HG03108 (cell line): ENCODE measurements at regions not wholly inside any gene's neighbourhood (a gene's known extent, or its start where the extent isn't known, plus 50 kb on each side); places are given as distances from the start of the nearest gene placed in this dataset.
"Not testable (repeated sequence)": the region's sequence is repeated elsewhere in the genome, so short reads cannot be mapped to it uniquely, and the experiment has no call there.

Experiments used
- ATAC-seq: cut with Tn5 transposase; IDR thresholded peaks from one replicate; pipeline ENCODE4 v1.9.1; 2021; ENCODE audit warnings: moderate library complexity; ENCODE audit not compliant: unreplicated experiment

DNA sequence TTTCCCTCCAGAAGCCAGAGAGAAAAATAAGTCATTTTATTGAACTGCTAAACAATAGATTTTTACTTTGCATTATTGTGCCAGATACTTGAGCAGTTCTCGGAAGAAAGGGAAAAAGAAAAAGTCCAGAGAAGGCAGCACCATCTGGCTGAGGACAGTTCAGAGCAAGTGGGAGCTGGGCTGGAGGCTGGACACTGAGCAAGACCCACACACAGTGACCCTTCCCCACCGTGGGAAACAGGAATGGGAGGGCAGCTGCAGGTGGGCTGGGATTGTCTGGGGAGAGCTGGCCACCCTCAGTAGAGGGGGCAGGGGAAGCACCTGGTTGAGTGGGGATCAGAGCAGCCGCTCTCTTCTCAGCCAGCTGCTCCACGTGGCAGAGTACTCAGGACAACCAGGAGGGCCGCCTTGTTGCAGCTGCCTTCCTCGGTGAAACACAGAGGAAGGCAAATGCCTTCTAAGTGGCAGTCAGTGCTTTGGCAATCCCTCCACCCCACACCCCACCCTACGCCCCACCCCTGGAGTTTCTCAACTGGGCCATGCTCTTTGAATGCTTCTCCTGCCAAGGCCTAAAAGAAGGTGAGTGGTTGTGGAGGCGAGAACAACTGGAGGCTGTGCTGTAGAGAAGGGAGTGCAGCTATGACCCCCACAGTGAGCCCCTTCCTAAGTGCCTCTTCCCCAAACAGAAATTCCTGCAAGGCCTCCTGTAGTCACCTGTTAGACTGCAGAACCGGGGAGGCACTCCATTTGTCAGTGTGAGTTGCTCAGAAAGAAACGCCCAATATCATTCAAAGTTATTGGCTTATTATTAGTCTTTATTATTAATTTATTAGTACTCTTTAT, 179.3 kb downstream of the ZIC5 start:
- ATAC-seq, result no peak

DNA sequence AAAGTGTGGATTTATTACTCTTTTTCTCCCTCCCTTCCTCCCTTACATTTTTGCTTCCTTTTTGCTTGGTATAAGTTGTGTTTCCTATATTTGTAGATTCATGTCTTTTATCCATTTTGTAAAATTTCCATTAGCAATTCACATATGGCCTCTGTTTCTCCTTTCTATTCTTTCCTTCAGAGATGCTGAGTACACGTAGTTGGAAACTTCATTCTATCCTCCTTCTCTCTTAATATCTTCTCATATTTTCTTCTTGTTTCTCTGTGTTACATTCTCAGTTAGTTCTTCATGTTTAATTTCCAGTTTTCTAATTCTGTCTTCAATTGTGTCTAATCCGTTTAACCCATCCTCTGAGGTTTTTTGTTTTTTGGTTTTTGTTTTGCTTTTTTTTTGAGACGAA, 188.9 kb downstream of the ZIC5 start:
- ATAC-seq, result no peak

DNA sequence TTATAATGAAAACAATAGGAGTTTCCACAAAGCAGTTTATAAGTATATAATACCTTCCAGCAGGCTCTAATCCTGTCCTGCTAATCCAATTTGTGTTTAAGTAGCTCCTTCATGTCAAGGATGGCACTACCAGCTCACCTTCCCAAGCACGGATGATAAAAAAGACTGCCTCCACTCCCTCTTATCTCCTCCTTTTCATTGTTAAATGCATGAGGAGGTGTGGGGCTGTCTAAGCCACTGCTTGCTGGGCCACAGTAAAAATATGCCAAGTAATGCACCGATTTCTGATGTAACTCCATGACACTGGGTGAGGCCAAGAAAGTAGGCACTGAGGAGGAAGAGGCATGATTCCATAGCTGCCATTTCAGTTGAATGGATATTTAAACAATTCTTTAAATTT, 193.1 kb downstream of the ZIC5 start:
- no peak for ATAC-seq

DNA sequence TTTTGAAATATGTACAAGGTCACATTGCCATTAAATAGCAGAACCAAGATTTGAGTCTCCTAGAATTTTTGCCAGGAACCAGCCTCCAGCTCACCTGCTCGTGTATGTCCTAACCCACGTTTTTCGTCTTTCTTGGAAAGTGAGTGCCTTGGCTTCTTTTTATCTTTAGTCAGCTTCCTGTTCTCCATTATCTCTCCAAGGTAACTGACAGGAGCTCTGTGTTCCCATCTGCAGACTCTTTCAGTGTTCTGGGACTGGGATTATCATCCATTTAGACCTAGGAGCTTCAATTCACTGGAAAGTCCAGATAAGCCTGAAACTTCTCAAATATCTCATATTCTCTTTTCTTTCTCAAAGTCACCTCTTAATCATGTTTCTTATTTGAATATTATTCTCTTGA, 193.7 kb downstream of the ZIC5 start:
- no peak for ATAC-seq

DNA sequence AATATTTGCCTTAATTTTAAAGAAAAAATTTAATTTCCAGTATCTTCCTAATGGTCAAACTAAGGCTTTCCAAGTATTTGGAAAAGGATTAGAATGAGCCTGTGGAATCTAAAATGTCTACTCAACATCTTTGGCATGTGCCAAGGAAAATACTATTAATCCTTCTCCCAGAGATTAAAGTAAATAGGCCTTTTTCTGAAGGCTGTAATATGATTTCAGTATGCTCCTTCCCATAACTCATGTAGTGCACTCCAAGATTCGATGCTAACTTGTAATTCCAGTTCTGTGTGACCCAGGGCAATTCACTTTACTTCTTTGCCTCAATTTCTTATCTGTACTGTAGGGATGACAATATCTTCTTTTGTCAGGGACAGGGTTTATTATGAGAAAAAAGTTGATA, 196.9 kb downstream of the ZIC5 start:
- ATAC-seq, result no peak

DNA sequence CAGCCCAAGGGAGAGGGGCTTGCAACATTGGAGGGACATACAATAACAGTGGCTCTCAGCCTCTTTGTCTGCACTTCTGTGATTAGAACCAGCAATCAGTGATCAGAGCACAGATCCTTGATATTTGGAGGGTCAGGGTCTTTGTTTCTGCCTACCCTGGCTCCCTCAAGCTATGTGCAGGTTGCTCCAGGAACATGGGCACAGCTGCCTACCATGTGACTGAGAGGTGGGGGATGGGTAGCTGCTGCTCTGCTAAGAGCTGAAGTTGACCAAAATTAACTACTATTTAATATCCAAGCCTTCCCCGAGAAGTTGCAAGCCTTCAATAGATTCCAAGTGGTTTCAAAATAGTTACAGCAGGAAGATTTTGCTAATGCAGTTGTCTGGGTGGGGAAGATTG, 202.6 kb downstream of the ZIC5 start:
- ATAC-seq, result no peak

DNA sequence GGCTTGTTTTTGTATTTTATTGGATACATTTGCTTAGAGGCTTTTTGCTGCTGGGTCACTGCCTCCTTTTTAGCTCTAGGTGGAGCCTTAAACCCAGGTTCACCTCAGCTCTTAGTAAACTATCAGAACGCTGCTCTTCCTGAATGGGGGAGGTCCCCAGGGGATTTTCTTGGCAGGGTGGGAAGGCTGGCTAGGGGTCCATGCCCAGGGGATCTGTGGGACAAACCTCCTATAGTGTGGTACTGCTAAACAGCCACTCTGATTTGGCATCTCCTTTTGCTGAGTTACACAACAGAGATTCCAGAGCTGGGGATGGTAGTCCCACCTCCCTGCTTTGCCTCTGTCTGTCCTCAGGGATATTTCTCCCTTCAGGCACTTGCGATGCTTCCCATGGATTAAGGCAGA, 204.9 kb downstream of the ZIC5 start:
- no peak for ATAC-seq

DNA sequence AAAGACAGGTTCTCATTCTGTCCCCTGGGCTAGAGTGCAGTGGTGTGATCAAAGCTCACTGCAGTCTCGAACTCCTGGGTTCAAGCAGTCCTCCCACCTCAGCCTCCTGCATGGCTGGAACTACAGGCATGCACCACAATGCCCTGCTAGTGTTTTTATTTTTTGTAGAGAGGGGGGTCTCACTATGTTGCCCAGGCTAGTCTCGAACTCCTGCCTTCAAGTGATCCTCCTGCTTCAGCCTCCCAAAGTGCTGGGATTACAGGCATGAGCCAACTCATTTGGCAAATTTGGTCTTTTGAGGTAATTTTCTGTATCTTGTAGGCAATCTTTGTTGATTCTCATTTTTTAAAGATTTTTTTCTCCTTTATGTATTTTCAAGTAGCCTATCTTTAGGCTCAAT, 205.7 kb downstream of the ZIC5 start:
- ATAC-seq, result no peak

DNA sequence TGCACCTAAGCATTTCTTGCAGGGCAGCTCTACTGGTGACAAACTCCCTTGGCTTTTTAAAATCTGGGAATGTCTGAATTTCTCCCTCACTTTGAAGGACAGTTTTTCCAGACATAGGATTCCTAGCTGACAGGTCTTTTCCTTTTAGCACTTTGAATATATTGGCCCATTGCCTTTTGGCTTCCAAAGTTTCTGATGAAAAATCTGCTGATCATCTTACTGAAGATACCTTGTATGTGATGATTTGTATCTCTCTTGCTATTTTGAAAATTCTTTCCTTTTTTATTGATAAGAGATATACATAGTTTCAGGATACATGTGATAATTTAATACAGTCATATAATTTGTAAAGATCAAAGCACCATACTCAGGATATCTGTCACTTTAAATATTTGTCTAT, 211.1 kb downstream of the ZIC5 start:
- no peak for ATAC-seq

DNA sequence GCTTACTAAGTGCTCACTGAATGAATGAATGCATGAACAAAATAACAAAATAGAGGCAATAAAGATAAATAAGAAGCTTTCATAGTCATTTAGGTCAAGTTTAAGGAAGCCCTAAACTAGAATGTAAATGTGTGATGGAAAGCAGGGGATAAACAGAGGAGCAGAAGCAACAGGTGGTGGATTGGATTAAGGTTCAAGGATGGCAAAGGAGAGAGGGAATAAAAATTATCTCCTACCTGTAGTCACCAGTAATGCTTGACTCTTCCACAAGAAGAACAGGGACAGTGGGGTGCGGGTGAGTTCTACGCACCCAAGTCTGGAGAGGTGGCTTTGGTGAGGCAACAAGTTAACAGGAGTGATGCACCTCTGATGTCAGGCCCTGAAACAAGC, 212.4 kb downstream of the ZIC5 start:
- no peak for ATAC-seq

DNA sequence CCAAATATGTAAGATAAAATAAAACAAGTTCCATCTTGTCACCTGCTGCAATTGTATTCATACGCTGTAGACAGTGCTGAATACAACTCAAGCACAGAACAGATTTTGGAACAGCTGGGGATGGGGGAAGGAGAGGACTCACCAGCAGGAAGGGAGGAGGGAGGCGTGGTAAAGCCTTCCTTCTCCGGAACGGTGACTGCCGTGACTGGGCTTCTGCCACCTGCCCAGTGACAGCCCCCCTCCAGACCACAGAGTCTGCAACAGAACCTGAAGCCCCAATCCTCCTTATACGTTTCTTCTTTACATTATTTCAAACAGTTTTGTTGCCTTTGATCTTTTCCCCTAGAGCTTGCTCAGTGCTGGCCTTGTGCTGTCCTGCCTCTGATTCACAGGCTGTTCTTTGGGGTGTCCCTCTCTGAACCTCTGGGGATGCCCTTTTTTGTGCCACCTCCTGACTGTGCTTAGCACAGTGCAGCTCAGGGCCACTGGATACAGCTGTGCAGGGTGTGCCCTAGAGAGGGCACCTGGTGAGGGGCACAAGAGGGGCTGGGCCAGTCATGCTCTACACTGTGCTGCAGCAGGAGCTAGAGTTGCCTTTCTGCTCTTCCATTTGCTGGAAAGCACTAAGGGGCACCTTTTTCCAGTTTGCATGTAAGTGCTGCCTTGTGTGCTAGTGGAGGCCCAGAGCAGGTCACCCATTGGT, 213.0 kb downstream of the ZIC5 start:
- no peak for ATAC-seq

DNA sequence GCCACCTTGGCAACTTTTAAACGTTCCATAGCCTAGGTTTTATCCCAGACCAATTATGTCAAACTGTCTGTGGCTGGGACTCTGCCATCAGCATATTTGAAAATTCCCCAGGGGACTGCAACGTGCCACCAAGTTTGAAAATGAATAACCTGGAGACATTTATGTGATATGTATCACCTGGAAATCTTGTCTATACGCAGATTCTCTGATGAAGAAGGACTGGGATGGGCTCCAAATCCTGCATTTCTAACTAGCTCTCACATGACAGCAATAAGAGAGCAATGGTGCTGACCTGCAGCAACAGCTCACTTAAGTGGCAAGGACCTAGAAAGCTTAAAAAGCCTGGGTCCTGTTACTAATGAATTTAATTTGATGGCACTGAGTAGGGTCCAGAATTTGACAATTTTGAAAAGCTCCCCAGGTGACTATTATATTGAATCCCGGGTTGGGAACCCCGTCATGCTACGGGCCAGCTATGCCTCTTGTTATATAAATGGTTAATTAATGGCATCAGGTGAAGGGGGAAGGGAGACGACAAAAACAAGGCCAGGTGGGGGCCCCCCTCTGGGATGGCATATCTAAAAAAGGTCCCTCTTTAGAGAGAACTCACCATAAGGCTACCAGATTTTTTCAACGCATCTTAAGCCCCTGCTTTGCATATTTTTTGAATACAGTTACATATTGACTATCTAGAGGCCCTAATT, 213.7 kb downstream of the ZIC5 start:
- ATAC-seq, result no peak

DNA sequence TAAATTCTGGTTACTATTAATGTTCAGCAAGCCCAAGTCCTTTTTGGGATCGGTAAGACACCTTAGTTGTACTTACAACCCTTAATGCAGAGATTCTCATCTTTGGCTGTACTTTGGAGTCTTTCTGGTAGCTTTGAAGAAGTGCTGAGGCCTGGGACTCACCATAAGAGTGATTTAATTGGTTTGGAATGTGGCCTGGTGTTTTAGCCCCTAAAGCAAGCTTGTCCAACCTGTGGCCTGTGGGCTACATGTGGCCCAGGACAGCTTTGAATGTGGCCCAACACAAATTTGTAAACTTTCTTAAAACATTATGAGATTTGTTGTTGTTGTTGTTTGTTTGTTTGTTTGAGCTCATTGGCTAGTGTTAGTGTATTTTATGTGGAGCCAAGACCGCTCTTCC, 215.3 kb downstream of the ZIC5 start:
- ATAC-seq, result no peak

DNA sequence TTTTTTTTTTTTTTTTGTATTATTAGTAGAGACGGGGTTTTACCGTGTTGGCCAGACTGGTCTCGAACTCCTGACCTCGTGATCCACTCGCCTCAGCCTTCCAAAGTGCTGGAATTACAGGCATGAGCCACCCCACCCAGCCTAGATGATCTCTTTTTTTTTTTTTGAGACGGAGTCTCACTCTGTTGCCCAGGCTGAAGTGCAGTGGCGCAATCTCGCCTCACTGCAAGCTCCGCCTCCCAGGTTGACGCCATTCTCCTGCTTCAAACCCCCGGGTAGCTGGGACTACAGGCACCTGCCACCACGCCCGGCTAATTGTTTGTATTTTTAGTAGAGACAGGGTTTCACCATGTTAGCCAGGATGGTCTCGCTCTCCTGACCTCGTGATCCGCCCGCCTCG, 216.8 kb downstream of the ZIC5 start:
- not testable (repeated sequence) for ATAC-seq

DNA sequence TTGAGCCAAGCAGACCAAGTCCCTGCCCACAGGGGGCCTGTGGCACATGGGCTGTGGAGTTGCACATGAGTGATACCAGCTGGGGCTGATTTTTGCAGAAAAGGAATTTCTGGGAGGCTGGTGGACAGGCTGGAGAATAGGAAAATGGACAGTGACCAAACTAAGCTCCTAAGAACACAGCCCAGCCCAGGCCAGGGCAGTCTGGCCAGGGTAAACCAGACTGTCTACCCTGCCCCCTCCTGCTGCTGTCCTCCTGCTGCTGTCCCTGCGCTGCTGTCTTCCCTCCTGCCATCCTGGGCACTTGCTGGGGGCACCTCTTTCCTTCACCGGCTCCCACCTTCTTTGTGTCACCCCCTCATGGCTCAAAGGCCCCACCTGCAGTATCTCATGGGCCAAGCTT, 219.2 kb downstream of the ZIC5 start:
- no peak for ATAC-seq

DNA sequence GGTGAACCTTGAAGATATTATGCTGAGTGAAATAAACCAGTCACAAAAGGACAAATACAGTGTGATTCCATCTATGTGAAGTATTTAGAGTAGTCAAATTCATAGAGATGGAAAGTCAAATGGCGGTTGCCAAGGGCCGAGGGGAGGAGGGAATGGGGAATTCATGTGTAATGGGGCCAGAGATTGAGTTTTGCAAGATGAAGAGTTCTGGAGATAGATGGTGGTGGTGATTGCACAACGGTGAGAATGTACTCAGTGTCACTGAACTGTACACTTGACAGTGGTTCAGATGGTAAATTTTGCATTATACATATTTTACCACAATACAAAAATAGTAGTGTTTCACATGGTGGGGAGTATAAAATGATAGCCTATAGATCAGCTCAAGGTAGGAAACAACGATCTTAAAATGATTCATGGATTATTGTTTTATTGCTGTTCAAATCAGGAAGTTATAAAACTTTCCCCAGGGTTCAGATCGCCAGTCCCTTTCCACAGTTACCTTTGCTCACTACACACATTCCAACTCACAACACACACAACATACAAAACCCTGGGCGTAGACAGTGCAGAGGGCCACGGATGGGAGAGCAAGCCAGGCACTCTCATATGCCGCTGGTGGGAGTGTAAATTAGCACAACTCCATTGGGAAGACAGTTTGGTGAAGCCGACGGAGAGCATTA, 219.9 kb downstream of the ZIC5 start:
- no peak for ATAC-seq

DNA sequence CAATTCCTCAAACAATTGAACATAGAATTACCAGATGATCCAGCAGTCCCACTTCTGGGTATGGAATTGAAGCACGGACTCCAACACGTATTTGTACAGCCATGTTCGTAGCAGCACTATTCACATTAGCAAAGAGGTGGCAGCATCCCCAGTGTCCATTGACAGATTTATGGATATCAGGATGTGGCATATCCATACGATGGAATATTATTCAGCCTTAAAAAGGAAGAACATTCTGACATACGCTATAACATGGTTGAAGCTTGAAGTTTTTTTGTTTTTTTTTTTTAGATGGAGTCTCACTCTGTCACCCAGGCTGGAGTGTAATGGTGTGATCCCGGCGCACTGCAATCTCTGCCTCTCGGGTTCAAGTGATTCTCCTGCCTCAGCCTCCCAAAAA, 220.6 kb downstream of the ZIC5 start:
- ATAC-seq, result no peak

DNA sequence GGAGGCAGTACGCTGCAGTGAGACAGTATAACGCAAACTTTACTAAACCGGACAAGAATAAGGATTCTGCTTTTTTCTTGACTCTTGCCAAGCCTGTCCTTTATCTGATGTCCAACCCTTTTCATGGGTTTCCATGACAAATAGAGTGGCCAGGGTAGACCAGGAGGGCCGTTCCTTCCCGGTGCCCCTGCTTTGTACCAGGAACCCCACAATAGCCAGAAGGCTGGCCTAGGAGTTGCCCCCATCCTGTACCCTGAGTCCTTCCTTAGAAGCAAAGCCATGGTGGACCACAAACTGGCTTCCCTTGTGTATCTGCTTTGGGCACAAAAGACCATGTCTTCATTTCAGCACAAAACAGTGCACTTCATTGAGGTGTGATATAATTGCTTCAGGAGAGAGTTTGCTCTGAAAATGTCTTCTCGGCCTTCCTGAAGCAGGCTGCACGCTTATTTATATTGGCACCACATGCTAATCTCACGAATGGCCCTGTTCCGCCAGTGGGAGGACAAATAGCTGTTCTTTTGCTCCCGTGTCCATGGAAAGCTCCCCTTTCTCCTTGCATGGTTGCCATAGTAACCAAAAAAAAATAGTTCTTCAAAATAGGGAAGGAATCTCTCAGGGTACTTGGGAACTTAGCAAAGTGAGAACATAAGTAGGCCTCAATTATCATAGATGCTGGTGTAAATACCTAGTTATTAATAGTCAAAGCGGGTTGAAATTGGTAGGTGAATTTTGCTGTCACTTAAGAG, 222.1 kb downstream of the ZIC5 start:
- ATAC-seq, result no peak

DNA sequence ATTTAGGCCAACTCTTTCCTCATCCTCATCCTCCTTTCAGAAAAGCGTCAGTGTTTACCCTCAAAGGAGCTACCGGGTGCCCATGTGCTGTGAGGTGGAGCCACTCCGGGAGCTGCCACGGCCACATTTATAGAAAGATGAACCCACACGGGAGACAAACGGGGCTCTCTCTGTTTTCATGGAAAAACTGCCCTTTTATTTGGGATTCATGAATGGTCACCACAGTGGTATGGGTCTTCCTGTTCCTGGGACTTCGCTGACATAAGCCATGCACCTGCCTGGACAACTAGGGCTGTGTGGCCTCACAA, 224.2 kb downstream of the ZIC5 start:
- no peak for ATAC-seq

DNA sequence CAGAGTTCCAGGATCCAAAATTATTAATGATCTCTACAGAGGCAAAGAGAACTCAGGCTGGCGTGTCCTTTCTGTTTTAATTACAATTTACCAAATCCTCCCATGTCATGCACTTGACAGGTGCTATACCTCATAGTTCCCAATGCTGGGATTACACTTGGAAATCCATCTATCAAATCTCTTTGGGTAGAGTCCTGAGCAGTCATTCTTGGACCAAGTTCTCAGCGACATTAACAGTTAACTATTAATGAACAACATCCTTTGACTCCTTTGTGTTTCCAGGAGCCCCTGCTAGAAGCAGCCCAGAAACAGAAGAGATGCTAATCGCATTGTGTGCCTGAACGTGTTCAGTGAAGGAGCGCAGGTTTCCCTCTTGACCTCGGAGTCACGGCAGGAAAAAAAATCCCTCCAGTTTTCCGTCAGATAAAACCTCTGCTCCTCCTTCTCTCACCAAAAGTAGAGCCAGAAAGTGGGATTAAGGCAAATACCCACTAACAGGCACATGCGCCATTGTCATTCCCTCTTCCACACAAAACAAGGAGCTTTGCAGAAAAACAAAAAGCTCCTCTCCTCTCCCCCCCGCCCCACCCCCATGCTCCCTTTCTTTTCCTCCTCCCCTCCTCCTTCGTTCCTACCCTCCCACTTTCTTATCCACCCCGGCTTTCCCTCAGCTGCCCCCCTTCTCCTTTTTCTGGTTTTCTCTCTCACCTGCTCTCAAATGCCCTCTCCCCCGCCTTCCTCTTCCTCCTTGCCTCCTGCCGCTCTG, 224.7 kb downstream of the ZIC5 start:
- ATAC-seq, result no peak
